OCI-LY3 (cell line): ENCODE measurements at regions not wholly inside any gene's neighbourhood (a gene's known extent, or its start where the extent isn't known, plus 50 kb on each side); places are given as distances from the start of the nearest gene placed in this dataset.

Experiments
- CTCF ChIP-seq: fragments of 200-600, 300-600 bp; sonication (generic); IDR thresholded peaks from 2 replicates; pipeline ENCODE4 v1.5.1; 2014; ENCODE audit warnings: antibody characterized with exemption, low read length, low read depth
- EZH2phosphoT487 ChIP-seq: fragments of 200-600 bp; shearing (Covaris generic); IDR thresholded peaks from 2 replicates; pipeline ENCODE4 v1.6.1; 2018; ENCODE audit warnings: antibody characterized with exemption, mixed run types, low read depth

- TF ChIP-seq CTCF (no peak), EZH2phosphoT487 (no peak)
Observed at GRCh38 chr20:24393903-24394302, 75.5 kb upstream of the SYNDIG1 start.
